GM21381 (cell line): ENCODE measurements at regions not wholly inside any gene's neighbourhood (a gene's known extent, or its start where the extent isn't known, plus 50 kb on each side); places are given as distances from the start of the nearest gene placed in this dataset.

ENCODE experiments used
- ATAC-seq: cut with Tn5 transposase; IDR thresholded peaks from one replicate; pipeline ENCODE4 v1.9.1; 2021; ENCODE audit warnings: mild to moderate bottlenecking, moderate library complexity; ENCODE audit not compliant: unreplicated experiment

DNA sequence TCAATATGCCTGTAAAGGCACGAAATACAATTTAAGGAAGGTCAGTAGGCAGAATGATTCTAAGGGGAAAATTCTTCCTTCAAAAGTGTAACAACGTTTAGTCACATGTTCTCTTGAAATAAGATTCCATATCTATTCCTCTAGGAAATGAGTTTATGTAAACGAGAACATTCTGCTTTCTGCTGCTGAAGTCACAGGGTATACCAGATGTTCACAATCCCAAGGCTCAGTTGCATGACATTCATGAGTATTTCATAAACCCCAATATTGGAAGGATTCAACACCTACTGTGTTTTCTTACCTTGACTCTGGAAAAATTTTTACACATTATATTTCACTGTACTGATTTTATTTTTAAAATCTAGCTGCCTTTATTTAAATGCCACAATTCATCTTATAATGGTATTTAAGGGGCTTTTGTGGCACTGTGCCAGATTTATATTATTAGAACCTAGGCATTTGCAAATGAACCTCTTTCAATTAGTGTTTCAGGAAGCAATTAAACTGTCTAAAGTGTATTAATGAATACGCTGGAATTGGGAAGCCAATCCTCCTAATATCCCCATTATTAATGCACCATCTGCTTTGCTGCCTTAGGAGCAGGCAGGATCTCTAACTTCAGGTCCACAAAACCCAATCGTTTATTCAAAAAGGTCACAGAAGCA lies 542.6 kb upstream of the KLHL29 start:
- ATAC-seq: no peak

DNA sequence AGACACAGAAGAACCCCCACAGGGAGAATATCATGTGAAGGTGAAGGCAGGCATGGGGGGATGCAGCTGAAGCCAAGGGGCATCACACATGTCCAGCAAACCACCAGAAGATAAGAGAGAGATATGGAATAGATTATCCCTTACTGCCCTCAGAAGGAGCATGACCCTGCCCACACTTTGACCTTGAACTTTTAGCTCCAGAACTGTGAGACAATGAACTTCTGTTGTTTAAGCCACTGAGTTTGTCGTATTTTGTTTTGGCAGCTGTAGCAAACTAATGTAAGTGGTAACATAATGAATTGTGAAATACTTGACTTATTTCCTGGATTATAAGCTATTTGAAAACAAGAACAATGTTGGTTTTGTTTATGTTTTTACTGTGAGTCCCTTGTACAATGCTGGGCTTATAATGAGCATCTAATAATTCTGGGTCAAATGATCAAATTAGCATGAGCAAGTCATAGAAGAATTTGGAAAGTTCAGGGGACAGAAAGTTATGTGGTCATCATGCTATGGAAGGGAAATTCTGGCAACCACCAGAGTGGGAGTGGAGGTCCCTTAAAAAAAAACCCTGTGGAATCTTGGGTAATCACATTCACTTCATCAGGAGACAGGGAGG lies 541.0 kb upstream of the KLHL29 start:
- ATAC-seq: no peak

DNA sequence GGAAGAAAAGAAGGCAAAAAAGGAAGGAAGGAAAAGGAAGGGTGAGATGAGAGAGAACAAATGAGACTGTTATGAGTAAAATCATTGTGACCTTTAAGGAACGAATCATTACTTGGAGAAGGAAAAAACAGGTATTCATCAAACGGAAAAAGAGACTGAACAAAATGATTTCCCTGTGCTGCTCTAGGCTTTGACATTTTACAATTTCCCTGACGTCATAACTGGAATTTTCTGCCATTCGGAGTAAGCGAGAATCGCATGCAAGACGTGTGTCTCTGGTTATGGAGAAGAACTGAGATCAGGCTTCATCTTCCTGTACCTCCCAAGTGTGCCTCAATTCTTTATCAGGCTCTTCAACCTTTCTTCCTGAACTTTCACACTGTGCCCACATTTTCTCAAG lies 534.7 kb upstream of the KLHL29 start:
- ATAC-seq: no peak

GRCh38 chr2:22854588-22854987 lies 530.4 kb upstream of the KLHL29 start:
- ATAC-seq: no peak

DNA sequence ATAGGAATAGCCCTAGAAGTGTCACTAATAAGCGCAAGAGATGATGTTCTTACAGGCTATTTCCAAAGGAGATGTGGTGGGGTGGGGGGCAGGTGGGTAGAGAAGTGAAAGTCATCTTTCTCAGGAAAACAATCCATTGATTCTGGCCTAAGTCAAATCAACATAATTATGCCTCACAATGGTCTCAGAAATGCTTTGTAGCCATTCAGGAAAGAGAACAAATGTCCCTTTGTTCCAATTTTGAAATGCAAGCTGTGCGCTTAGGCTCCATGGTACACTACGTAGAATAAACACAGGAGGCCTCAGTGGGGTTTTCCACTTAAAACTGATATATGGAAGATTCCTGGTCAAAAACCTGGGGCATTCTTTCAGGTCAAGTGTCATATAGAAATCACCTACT lies 529.9 kb upstream of the KLHL29 start:
- no peak for ATAC-seq

DNA sequence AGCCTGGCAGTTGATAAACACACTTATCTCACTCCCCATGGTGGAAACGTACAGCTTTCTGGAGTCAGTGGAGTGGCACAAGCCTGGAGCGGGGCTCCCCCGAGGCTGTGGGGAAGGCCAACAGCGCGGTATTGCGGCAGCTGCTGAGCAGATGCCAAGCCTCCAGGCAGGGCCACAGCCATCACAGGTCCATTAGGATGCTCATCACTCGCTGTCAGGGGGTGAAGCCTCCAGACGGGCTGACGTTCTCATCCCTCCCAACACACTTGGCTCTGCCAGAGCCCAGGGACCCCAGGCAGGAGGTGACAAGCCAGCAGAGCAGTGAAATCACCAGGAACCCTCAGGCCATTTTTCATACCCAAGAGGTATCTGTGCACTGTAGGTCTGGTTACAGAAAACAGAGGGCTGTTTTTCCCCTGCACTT lies 529.2 kb upstream of the KLHL29 start:
- ATAC-seq: no peak

DNA sequence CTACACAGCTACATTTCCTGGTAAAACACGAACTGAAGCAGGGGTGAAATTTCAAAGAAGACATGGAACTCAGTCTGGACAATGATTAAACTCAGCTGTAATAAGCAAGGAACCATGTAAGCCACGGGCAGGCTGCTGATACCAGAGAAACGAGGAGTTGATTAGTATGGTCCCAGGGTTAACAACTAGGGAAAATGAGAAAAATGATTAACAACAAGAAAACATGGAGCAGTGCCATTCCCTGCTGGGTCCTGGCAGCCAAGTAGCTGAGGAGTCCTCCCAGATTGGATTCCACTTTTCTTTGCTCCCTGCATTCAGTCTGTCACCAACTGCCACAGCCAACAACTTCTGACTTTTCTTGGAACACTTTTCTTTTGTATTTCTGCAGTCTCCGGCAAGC lies 517.0 kb upstream of the KLHL29 start:
- ATAC-seq: no peak

DNA sequence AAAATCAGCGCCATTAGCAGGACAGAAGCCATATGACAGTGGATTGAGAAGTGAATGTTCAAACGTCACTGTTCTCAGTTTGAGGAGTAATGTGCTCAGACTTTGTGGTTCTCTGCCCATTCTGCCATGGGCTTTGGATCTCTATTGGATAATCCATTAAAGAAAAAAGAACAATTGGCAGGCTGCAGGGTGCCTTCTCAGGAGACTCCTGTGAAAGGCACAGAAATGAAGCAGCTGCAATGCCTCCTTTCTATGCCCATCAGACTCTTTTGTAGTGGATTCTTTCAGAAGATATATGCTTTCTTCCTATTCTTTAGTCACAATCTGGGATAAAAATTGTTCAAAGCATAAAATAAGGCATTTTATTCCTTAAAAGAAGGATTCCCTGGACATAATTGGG lies 506.9 kb upstream of the KLHL29 start:
- ATAC-seq: no peak

DNA sequence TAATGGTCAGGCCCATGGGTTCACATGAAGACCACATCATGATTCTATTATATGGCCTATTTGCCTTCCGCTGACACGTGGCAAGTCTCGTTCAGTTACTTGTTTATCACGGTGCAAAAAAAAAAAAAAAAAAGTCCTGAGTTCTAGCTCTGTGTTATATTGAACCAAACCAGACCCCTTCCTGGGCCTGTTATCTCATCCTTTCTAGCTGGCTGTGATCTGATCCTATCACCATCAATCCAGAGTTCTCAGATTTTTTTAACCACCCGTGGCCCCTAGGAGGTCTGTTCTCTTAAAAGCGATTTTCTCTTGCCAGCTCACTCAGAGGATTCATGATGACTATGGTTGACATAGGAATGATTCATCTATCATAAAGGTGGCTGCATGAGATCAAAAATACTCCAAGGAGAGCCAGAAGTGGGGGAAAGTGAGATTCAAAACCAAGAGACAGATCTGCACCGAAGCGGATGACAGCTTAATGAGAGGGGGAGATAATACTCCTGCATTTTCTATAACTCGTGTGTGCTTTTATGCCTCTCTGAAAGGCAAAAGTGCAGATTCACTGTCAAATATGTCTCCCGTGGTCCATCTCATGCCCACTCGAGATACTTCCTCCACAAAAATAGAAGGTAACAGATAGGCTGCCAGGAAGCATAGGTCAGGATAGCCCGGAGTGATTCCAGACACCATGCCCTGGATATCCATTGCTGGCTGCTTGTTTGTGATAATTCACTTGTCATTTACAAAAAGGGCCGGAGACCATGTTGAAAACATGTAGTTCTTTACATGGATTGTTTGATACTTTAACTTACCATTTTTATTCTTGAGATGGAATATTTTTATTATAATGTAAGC lies 505.7 kb upstream of the KLHL29 start:
- no peak for ATAC-seq

GRCh38 chr2:22880161-22880560 lies 504.8 kb upstream of the KLHL29 start:
- no peak for ATAC-seq

DNA sequence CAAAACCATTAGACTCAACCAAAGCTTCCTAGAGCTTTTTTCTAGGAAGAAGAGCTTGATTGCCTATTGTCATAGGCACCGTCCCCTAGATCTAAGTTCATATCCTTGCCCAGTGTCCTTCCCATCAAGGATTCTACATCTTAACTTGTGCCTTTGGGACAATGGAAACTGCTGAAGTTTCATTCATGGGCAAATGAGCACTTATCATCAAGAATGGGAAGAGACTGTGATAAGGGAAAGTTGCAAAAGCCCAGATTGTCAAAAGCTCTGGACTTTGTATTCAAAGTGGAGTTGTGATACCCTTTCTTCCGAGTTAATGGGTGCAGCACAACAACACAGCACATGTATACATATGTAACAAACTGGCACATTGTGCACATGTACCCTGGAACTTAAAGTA lies 503.0 kb upstream of the KLHL29 start:
- ATAC-seq: no peak

DNA sequence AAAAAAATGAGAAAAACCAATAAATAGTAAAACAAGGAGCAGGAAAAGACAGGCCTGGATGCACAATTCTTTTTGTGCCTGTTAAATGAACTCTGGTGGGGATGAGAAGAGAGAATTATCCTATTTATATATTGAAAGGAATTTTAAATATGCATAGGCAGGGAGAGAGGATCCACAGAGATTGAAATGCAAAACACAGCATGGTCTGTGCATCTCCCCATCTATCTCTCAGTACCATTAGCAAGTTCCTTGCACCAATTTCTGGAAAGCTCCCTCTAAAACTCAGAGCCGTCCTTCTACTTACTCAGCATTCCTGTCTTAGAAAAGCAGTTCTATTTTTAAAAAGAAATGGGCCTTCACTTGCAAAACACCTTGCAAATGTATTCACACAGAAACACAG lies 502.3 kb upstream of the KLHL29 start:
- no peak for ATAC-seq

- ATAC-seq: no peak
These were observed 501.9 kb upstream of the KLHL29 start for GRCh38 chr2:22883054-22883453.

- no peak for ATAC-seq
These were observed 499.7 kb upstream of the KLHL29 start for GRCh38 chr2:22885245-22885644.

GRCh38 chr2:22887426-22887825 lies 497.6 kb upstream of the KLHL29 start:
- no peak for ATAC-seq

- ATAC-seq: no peak
These were observed 497.1 kb upstream of the KLHL29 start for GRCh38 chr2:22887845-22888244.

DNA sequence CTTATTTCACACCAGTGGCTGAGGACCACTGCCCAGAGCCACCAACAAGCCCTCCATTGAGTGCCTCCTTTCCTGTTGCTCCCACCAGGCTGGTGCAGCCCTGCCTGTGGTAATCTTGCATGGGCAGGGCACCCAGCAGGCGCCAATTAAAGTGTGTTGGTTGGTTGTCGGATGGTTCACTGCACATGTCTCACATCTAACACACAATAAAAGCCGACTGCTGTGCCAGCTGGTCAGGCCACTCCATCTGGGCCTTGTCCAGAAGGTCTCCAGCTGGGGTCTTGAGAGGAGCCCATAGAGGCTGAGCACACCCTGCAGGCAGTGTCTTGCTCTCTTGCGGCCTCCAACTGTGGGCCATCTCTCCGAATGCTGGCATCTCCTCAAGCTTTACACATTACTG lies 494.8 kb upstream of the KLHL29 start:
- ATAC-seq: no peak

DNA sequence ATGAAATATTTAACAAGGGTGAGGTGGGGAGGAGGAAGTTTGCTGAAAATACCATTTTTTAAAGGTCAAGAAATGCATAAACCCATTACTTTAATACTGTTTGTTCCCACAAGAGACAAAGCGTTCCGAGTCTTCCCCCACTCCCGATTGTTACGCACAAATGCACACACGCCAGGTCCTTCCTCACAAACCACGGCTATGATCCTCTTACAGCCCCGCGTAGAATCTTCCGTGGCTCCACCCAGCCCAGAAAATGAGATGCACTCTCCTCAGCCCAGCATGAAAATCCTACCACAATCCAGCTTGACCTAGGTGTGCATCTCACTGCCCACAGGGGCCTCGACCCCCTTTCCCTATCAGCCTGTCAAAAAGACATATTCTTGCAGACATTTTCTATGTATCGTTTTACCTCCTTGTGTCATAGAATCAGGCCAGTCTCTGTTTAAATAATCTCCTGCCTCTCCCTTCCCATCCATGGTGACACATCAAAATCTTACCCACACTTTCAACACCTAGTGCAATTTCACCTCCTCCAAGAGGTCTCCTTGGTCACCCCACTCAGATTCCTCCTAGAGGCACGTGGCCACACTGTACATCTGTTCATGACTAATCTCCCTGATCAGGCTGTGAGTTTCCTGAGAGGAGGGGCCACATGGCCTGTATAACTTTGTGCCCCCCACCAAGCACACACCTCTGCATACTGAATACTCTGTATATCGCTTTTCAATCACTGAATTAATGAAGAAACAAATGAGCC lies 491.0 kb upstream of the KLHL29 start:
- no peak for ATAC-seq

- no peak for ATAC-seq
These were observed 490.2 kb upstream of the KLHL29 start for GRCh38 chr2:22894761-22895160.

DNA sequence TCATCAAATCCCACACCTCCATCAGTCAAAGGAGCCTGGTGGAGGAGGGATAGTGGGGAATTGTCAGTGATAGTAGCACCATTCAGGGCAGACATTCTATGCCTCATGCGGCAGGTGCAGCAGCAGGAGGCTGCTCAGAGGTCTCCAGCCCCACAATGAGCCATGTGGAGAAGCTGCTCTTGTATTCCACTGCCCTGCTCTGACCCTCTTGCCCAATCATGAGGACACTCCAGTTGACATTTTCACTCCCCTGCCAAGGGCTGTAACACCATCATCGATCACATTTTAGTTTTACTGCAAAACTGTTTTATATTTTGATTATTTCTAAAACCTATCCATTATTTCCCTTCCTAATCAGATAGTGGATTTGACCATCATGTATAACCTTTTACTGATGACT lies 487.6 kb upstream of the KLHL29 start:
- ATAC-seq: no peak

- ATAC-seq: no peak
These were observed 484.3 kb upstream of the KLHL29 start for GRCh38 chr2:22900674-22901073.
